IMR-90 (cell line): ENCODE measurements at regions not wholly inside any gene's neighbourhood (a gene's known extent, or its start where the extent isn't known, plus 50 kb on each side); places are given as distances from the start of the nearest gene placed in this dataset.

ENCODE experiments used
- ATAC-seq: fragments of 200-7000 bp; cut with Tn5 transposase; 2 replicates; pipeline ENCODE4 v1.9.1; 2020; ENCODE audit warnings: low read depth, mild to moderate bottlenecking, moderate library complexity
- BruUV-seq: library from RNA; stranded (reverse); fragments of 400-500 nt; replicated peaks from 2 replicates; lab custom pipeline; 2021; lab: Mats Ljungman, UMichigan
- CTCF ChIA-PET: fragments of 300-600 bp; formaldehyde crosslinking; extraction: SDS; loops from one replicate; lab custom pipeline; 2021; ENCODE audit warnings: antibody characterized with exemption; lab: Yijun Ruan, JAX
- POLR2A ChIA-PET: fragments of 300-600 bp; sonication (Branson Sonifier 250); formaldehyde crosslinking; loops from one replicate; lab custom pipeline; 2022; ENCODE audit warnings: antibody characterized with exemption; ENCODE audit not compliant: unreplicated experiment; lab: Charles Lee
- DNase-seq: peaks from one replicate; pipeline ENCODE4 v3.0.0; 2013
- H2AFZ ChIP-seq: replicated peaks from 2 replicates; pipeline ENCODE3; 2013; ENCODE audit warnings: low read length, mild to moderate bottlenecking; ENCODE audit not compliant: poor library complexity
- H2AK5ac ChIP-seq: 2 replicates; pipeline ENCODE4 v1.6.1; 2013; ENCODE audit warnings: low read depth, low read length, inconsistent platforms
- H2AK9ac ChIP-seq: replicated peaks from 2 replicates; pipeline ENCODE3; 2013; ENCODE audit warnings: mild to moderate bottlenecking, low read depth, low read length, moderate library complexity; ENCODE audit not compliant: poor library complexity
- H2BK120ac ChIP-seq: 2 replicates; pipeline ENCODE4 v1.6.1; 2013; ENCODE audit warnings: low read depth, low read length, inconsistent platforms
- H2BK15ac ChIP-seq: 3 replicates; pipeline ENCODE4 v1.6.1; 2013; ENCODE audit warnings: low read depth, low read length, inconsistent platforms
- H2BK20ac ChIP-seq: 2 replicates; pipeline ENCODE4 v1.6.1; 2013; ENCODE audit warnings: low read depth, mild to moderate bottlenecking, inconsistent platforms, low read length, moderate library complexity
- H2BK5ac ChIP-seq: 2 replicates; pipeline ENCODE4 v1.6.1; 2013; ENCODE audit warnings: mild to moderate bottlenecking, low read depth, low read length, inconsistent platforms; ENCODE audit not compliant: poor library complexity, severe bottlenecking
- H3K14ac ChIP-seq: replicated peaks from 2 replicates; pipeline ENCODE4 v1.6.1; 2013; ENCODE audit warnings: low read depth, low read length, inconsistent platforms
- H3K18ac ChIP-seq: 2 replicates; pipeline ENCODE4 v1.6.1; 2013; ENCODE audit warnings: low read depth, low read length, control low read depth
- H3K23ac ChIP-seq: 2 replicates; pipeline ENCODE4 v1.6.1; 2013; ENCODE audit warnings: low read depth, low read length, inconsistent platforms
- H3K27ac ChIP-seq: 2 replicates; pipeline ENCODE4 v1.5.1; 2013; ENCODE audit warnings: mild to moderate bottlenecking, control low read depth, low read length; ENCODE audit not compliant: insufficient read depth
- H3K27me3 ChIP-seq: 2 replicates; pipeline ENCODE4 v1.6.1; 2013; ENCODE audit warnings: low read length; ENCODE audit not compliant: control insufficient read depth, insufficient read depth
- H3K36me3 ChIP-seq: 2 replicates; pipeline ENCODE4 v1.6.1; 2013; ENCODE audit warnings: low read length, mixed read lengths; ENCODE audit not compliant: control insufficient read depth, insufficient read depth
- H3K4ac ChIP-seq: 2 replicates; pipeline ENCODE4 v1.6.1; 2013; ENCODE audit warnings: low read depth, low read length, inconsistent platforms
- H3K4me1 ChIP-seq: 2 replicates; pipeline ENCODE4 v1.6.1; 2013; ENCODE audit warnings: low read length, mixed read lengths; ENCODE audit not compliant: control insufficient read depth, insufficient read depth
- H3K4me2 ChIP-seq: 2 replicates; pipeline ENCODE4 v1.6.1; 2013; ENCODE audit warnings: low read depth, mild to moderate bottlenecking, control low read depth, low read length, moderate library complexity
- H3K4me3 ChIP-seq: 2 replicates; pipeline ENCODE4 v1.5.1; 2013; ENCODE audit warnings: low read depth, mild to moderate bottlenecking, control low read depth, low read length, moderate library complexity; ENCODE audit not compliant: insufficient read depth
- H3K56ac ChIP-seq: 2 replicates; pipeline ENCODE4 v1.6.1; 2013; ENCODE audit warnings: low read length, inconsistent platforms; ENCODE audit not compliant: insufficient read depth; ENCODE audit errors: extremely low read depth
- H3K79me1 ChIP-seq, 2 experiments: 2 replicates each; pipeline ENCODE4 v1.6.1; 2013; ENCODE audit warnings: low read length in 2 of 2, inconsistent platforms in 1 of 2, low read depth in 1 of 2
- H3K9ac ChIP-seq: 2 replicates; pipeline ENCODE4 v1.6.1; 2013; ENCODE audit warnings: low read depth, low read length, control low read depth
- H3K9me1 ChIP-seq: 2 replicates; pipeline ENCODE4 v1.6.1; 2013; ENCODE audit warnings: low read length, inconsistent platforms; ENCODE audit not compliant: insufficient read depth
- H3K9me3 ChIP-seq: 2 replicates; pipeline ENCODE4 v1.6.1; 2013; ENCODE audit warnings: low read length; ENCODE audit not compliant: control insufficient read depth, insufficient read depth
- H4K20me1 ChIP-seq: 2 replicates; pipeline ENCODE4 v1.6.1; 2013; ENCODE audit warnings: low read length, inconsistent platforms; ENCODE audit not compliant: insufficient read depth
- H4K5ac ChIP-seq: 2 replicates; pipeline ENCODE4 v1.6.1; 2013; ENCODE audit warnings: mild to moderate bottlenecking, low read depth, low read length, control low read depth
- H4K8ac ChIP-seq, 2 experiments: 2 replicates each; pipeline ENCODE4 v1.6.1; 2013; ENCODE audit warnings: low read depth in 2 of 2, low read length in 2 of 2, control low read depth in 1 of 2, inconsistent platforms in 1 of 2
- H4K91ac ChIP-seq: 2 replicates; pipeline ENCODE4 v1.6.1; 2013; ENCODE audit warnings: low read depth, low read length, inconsistent platforms; ENCODE audit not compliant: insufficient read depth
- BHLHE40 ChIP-seq: fragments of 150-350 bp; IDR thresholded peaks from 2 replicates; pipeline ENCODE4 v1.6.1; 2016; ENCODE audit warnings: mild to moderate bottlenecking, low read depth, low read length
- CEBPB ChIP-seq: IDR thresholded peaks from 2 replicates; pipeline ENCODE4 v1.6.1; 2012; ENCODE audit warnings: low read depth, low read length, improper control_type of control experiment
- CHD1 ChIP-seq: IDR thresholded peaks from 2 replicates; pipeline ENCODE4 v1.6.1; 2012; ENCODE audit warnings: low read depth, low read length, improper control_type of control experiment
- ELK1 ChIP-seq: fragments of 150-350 bp; IDR thresholded peaks from 2 replicates; pipeline ENCODE4 v1.6.1; 2016; ENCODE audit warnings: low read depth, mild to moderate bottlenecking, low read length, moderate library complexity, borderline replicate concordance
- FOS ChIP-seq: fragments of 150-350 bp; IDR thresholded peaks from 2 replicates; pipeline ENCODE4 v1.6.1; 2016; ENCODE audit warnings: low read depth, low read length
- MXI1 ChIP-seq: IDR thresholded peaks from 2 replicates; pipeline ENCODE4 v1.6.1; 2012; ENCODE audit warnings: low read depth, mild to moderate bottlenecking, low read length, moderate library complexity, borderline replicate concordance
- POLR2A ChIP-seq: IDR thresholded peaks from 2 replicates; pipeline ENCODE4 v1.6.1; 2012; ENCODE audit warnings: mild to moderate bottlenecking, low read depth, low read length
- RAD21 ChIP-seq: IDR thresholded peaks from 2 replicates; pipeline ENCODE4 v1.6.1; 2012; ENCODE audit warnings: low read length, improper control_type of control experiment
- RCOR1 ChIP-seq: IDR thresholded peaks from 2 replicates; pipeline ENCODE4 v1.6.1; 2012; ENCODE audit warnings: mild to moderate bottlenecking, low read length, improper control_type of control experiment; ENCODE audit not compliant: insufficient replicate concordance
- RFX5 ChIP-seq: IDR thresholded peaks from 2 replicates; pipeline ENCODE4 v1.8.0; 2012; ENCODE audit warnings: low read depth, mild to moderate bottlenecking, low read length, moderate library complexity
- SMC3 ChIP-seq: fragments of 150-350 bp; IDR thresholded peaks from 2 replicates; pipeline ENCODE4 v1.6.1; 2016; ENCODE audit warnings: low read depth, mild to moderate bottlenecking, antibody characterized with exemption, low read length, moderate library complexity
- WGBS, 2 experiments: methylation state at CpG; one replicate each; pipeline versions ENCODE4 v1.1.5 to v1.1.7; 2013; ENCODE audit warnings: missing lambda C conversion rate in 2 of 2; ENCODE audit not compliant: insufficient read length in 1 of 2; ENCODE audit errors: extremely low coverage in 2 of 2; 5-methylcytosine and 5-hydroxymethylcytosine counted together
- dilution Hi-C: fragments of 300-500 bp; cut with HindIII; formaldehyde crosslinking; loops from one replicate; pipeline ENCODE4 v1.14.3; 2018; ENCODE audit warnings: low sequenced_read_pairs; ENCODE audit not compliant: unreplicated experiment
- in situ Hi-C: fragments of 300-500 bp; cut with MboI; formaldehyde crosslinking; loops from 3 replicates; pipeline ENCODE4 v1.14.3; 2019; ENCODE audit warnings: low sequenced_read_pairs, inconsistent platforms, mixed read lengths
- intact Hi-C: fragments of 100-400 bp; cut with micrococcal nuclease; formaldehyde crosslinking; loops from 2 replicates; pipeline ENCODE4 v1.10.0; 2022

- dilution Hi-C loops (no loop called here), intact Hi-C loops (no loop called here), in situ Hi-C loops (no loop called here)
- WGBS, 2 experiments, result 35% methylated on average over 7 of the region's 10 CpGs; no CpG with 5 or more reads in 1 of the 2 experiments
- no peak overlapping the region for H4K5ac ChIP-seq
- H3K27me3 ChIP-seq, result no peaks in the 10 kb centered on the region
- no peak overlapping the region for H3K4ac ChIP-seq
- H3K18ac ChIP-seq, result no peak overlapping the region
- no TSS peak for BruUV-seq
- ChIA-PET POLR2A (no interaction called here), CTCF (no interaction called here)
- H4K8ac ChIP-seq, result no peak overlapping the region
- no peak overlapping the region for H3K14ac ChIP-seq
- no peak overlapping the region for H3K27ac ChIP-seq
- no peak overlapping the region for H2AFZ ChIP-seq
- H4K91ac ChIP-seq, result no peak overlapping the region
- no peak overlapping the region for H2BK120ac ChIP-seq
- H3K36me3 ChIP-seq, result no peaks in the 10 kb centered on the region
- no peaks in the 10 kb centered on the region for H3K9me1 ChIP-seq
- no peak overlapping the region for H3K4me3 ChIP-seq
- no peak overlapping the region for H2BK15ac ChIP-seq
- no peaks in the 10 kb centered on the region for H4K20me1 ChIP-seq
- no peak overlapping the region for H2BK5ac ChIP-seq
- no peak overlapping the region for H3K9ac ChIP-seq
- no peak overlapping the region for H3K23ac ChIP-seq
- DNase-seq (no peak), ATAC-seq (no peak)
- H3K56ac ChIP-seq, result no peak overlapping the region
- no peaks in the 10 kb centered on the region for H3K79me1 ChIP-seq
- no peak overlapping the region for H2AK5ac ChIP-seq
- H3K4me1 ChIP-seq, result no peaks in the 10 kb centered on the region
- H3K4me2 ChIP-seq, result no peak overlapping the region
- TF ChIP-seq RFX5 (no peak), FOS (no peak), CEBPB (no peak), RAD21 (no peak), SMC3 (no peak), RCOR1 (no peak), BHLHE40 (no peak), MXI1 (no peak), CHD1 (no peak), ELK1 (no peak), POLR2A (no peak)
- no peak overlapping the region for H2BK20ac ChIP-seq
- H2AK9ac ChIP-seq, result no peak overlapping the region
- H3K9me3 ChIP-seq, result peaks cover 32% of the 10 kb centered on the region
Measured at GRCh38 chr5:2538169-2538568, 213.3 kb downstream of the IRX2 start.
